GM12878 (cell line): ENCODE measurements at regions not wholly inside any gene's neighbourhood (a gene's known extent, or its start where the extent isn't known, plus 50 kb on each side); places are given as distances from the start of the nearest gene placed in this dataset.

Source experiments
- ATAC-seq: fragments of 200-7000 bp; cut with Tn5 transposase; 3 replicates; pipeline ENCODE4 v1.9.1; 2020; ENCODE audit warnings: mild to moderate bottlenecking, moderate library complexity
- BruUV-seq: library from RNA; stranded (reverse); fragments of 400-500 nt; replicated peaks from 2 replicates; lab custom pipeline; 2021; lab: Mats Ljungman, UMichigan
- CTCF ChIA-PET: fragments of 300-600 bp; sonication (Branson Sonifier 250); formaldehyde crosslinking; extraction: SDS; loops from one replicate; lab custom pipeline; 2021; ENCODE audit warnings: inconsistent platforms; lab: Yijun Ruan, JAX
- POLR2A ChIA-PET: fragments of 350-600 bp; formaldehyde crosslinking; extraction: SDS; loops from one replicate; lab custom pipeline; 2021; ENCODE audit warnings: inconsistent platforms; lab: Charles Lee
- RAD21 ChIA-PET: fragments of 300-600 bp; sonication (Branson Sonifier 250); formaldehyde crosslinking; loops from one replicate; lab custom pipeline; 2023; ENCODE audit warnings: antibody characterized with exemption; ENCODE audit not compliant: unreplicated experiment; lab: Charles Lee
- SMC1A ChIA-PET: fragments of 300-600 bp; sonication (Branson Sonifier 250); formaldehyde crosslinking; loops from one replicate; lab custom pipeline; 2023; ENCODE audit not compliant: unreplicated experiment, uncharacterized antibody; lab: Charles Lee
- DNase-seq: peaks from one replicate; pipeline ENCODE4 v3.0.0-alpha.2; 2011; ENCODE audit warnings: low read depth, low spot score
- FAIRE-seq: peaks from 3 replicates; lab custom pipeline; 2011; peaks lifted over from hg19 to GRCh38; lab: Jason Lieb, UNC
- H2AFZ ChIP-seq: 2 replicates; pipeline ENCODE4 v1.6.0; 2011; ENCODE audit warnings: low read depth, low read length, control low read depth; ENCODE audit not compliant: control insufficient read depth
- H3K27ac ChIP-seq: 2 replicates; pipeline ENCODE4 v1.5.1; 2011; ENCODE audit warnings: control low read depth; ENCODE audit not compliant: control insufficient read depth, insufficient read depth
- H3K27me3 ChIP-seq, 2 experiments: replicated peaks in 1 of 2; 2 replicates each; pipeline versions ENCODE4 v1.6.0 to v1.6.1; 2011; ENCODE audit warnings: low read length in 1 of 2; ENCODE audit not compliant: control insufficient read depth in 2 of 2, insufficient read depth in 2 of 2
- H3K36me3 ChIP-seq, 2 experiments: 2 replicates each; pipeline ENCODE4 v1.5.1; 2011; ENCODE audit warnings: low read length in 1 of 2; ENCODE audit not compliant: control insufficient read depth in 2 of 2, insufficient read depth in 2 of 2
- H3K4me1 ChIP-seq: 2 replicates; pipeline ENCODE4 v1.6.1; 2011; ENCODE audit warnings: mild to moderate bottlenecking, low read length, moderate library complexity, mixed read lengths; ENCODE audit not compliant: control insufficient read depth, insufficient read depth
- H3K4me2 ChIP-seq: 2 replicates; pipeline ENCODE4 v1.6.0; 2011; ENCODE audit warnings: control low read depth; ENCODE audit not compliant: control insufficient read depth, insufficient read depth
- H3K4me3 ChIP-seq: fragments of 200-600 bp; sonication (generic); 2 replicates; pipeline ENCODE4 v1.5.1; 2016
- H3K79me2 ChIP-seq: 2 replicates; pipeline ENCODE4 v1.6.0; 2011; ENCODE audit warnings: low read length; ENCODE audit not compliant: control insufficient read depth, insufficient read depth
- H3K9ac ChIP-seq: 2 replicates; pipeline ENCODE4 v1.8.0; 2011; ENCODE audit warnings: low read length, control low read depth, mixed read lengths; ENCODE audit not compliant: control insufficient read depth, insufficient read depth
- H3K9me3 ChIP-seq: replicated peaks from 3 replicates; pipeline ENCODE4 v1.5.1; 2011; ENCODE audit warnings: mild to moderate bottlenecking, low read length; ENCODE audit not compliant: control insufficient read depth, insufficient read depth
- H4K20me1 ChIP-seq: 2 replicates; pipeline ENCODE4 v1.6.0; 2011; ENCODE audit not compliant: control insufficient read depth, insufficient read depth
- BHLHE40 ChIP-seq, 2 experiments: fragments of 450-650 bp in 1 of 2; IDR thresholded peaks; 2 replicates each; pipeline ENCODE4 v1.6.1; 2011 to 2017; ENCODE audit warnings: low read depth in 2 of 2, borderline replicate concordance in 1 of 2, improper control_type of control experiment in 1 of 2, low read length in 1 of 2, mild to moderate bottlenecking in 1 of 2
- HDAC2 ChIP-seq: fragments of 200-600 bp; sonication (generic); IDR thresholded peaks from 2 replicates; pipeline ENCODE4 v1.6.1; 2017
- NRF1 ChIP-seq: conservative IDR thresholded peaks from 2 replicates; pipeline ENCODE4 v1.6.1; 2011; ENCODE audit warnings: mild to moderate bottlenecking, low read depth, low read length, improper control_type of control experiment
- RELB ChIP-seq: fragments of 450-650 bp; IDR thresholded peaks from 2 replicates; pipeline ENCODE4 v1.6.1; 2017; ENCODE audit warnings: low read depth, mild to moderate bottlenecking, moderate library complexity
- USF1 ChIP-seq: IDR thresholded peaks from 2 replicates; pipeline ENCODE4 v1.6.1; 2011; ENCODE audit warnings: borderline replicate concordance, low read depth, mild to moderate bottlenecking, moderate library complexity, mixed read lengths, low read length; ENCODE audit not compliant: insufficient read depth; ENCODE audit errors: extremely low read length
- WGBS: methylation state at CpG from one replicate; pipeline ENCODE4 v1.1.6; 2016; ENCODE audit warnings: low lambda C conversion rate; ENCODE audit not compliant: insufficient replicate concordance, insufficient coverage; ENCODE audit errors: missing lambda C conversion rate; 5-methylcytosine and 5-hydroxymethylcytosine counted together
- in situ Hi-C: fragments of 300-500 bp; cut with MboI; formaldehyde crosslinking; loops from 9 replicates; pipeline ENCODE4 v1.14.3; 2018; ENCODE audit warnings: mixed read lengths
- intact Hi-C: fragments of 100-400 bp; cut with micrococcal nuclease; formaldehyde crosslinking; loops from one replicate; pipeline ENCODE4 v1.14.2; 2022; ENCODE audit not compliant: unreplicated experiment

GRCh38 chr3:22453906-22454535, 703.0 kb upstream of the ZNF385D start (continued):
- TF ChIP-seq BHLHE40 (IDR thresholded peaks at IDR 0.05; ENCODE audit: borderline replicate concordance in 1 of 2, low read depth in 2 of 2, low read length in 1 of 2) = no peak

GRCh38 chr3:22469995-22470394, 719.0 kb upstream of the ZNF385D start:
- H3K27me3 ChIP-seq = no peaks in the 10 kb centered on the region
- ChIA-PET SMC1A (interaction anchor here (1.0 kb wide), 1 partner anchor 9 kb away, joined by 4 read pairs; no protein-coding TSS in a partner anchor), CTCF (no interaction called here), RAD21 (no interaction called here), POLR2A (no interaction called here)
- no peak overlapping the region for H2AFZ ChIP-seq
- ATAC-seq (no peak), DNase-seq (no peak), FAIRE-seq (no peak)
- in situ Hi-C loops = no loop called here
- no peaks in the 10 kb centered on the region for H3K9me3 ChIP-seq
- TF ChIP-seq NRF1 = no peak
- TF ChIP-seq HDAC2 = no peak
- no peak for TF ChIP-seq RELB
- no peak for TF ChIP-seq USF1
- intact Hi-C loops = no loop called here
- H3K4me2 ChIP-seq = no peak overlapping the region
- no peak overlapping the region for H3K4me3 ChIP-seq
- no peaks in the 10 kb centered on the region for H3K4me1 ChIP-seq
- no TSS peak for BruUV-seq
- H3K27ac ChIP-seq = no peak overlapping the region
- no peaks in the 10 kb centered on the region for H4K20me1 ChIP-seq
- H3K36me3 ChIP-seq = no peaks in the 10 kb centered on the region
- 26% methylated on average over 4 of the region's 4 CpGs for WGBS
- H3K79me2 ChIP-seq = no peaks in the 10 kb centered on the region
- H3K9ac ChIP-seq = no peak overlapping the region
